Epidermal melanocyte (primary cell): ENCODE measurements at regions not wholly inside any gene's neighbourhood (a gene's known extent, or its start where the extent isn't known, plus 50 kb on each side); places are given as distances from the start of the nearest gene placed in this dataset.

Experiments used
- DNase-seq: peaks from one replicate; pipeline ENCODE4 v3.0.0; 2011; ENCODE audit warnings: low spot score; ENCODE audit not compliant: insufficient read length

GRCh38 chr11:116507849-116508695, 264.7 kb downstream of the BUD13 start:
- no peak for DNase-seq

- no peak for DNase-seq
Observed at GRCh38 chr11:116507016-116507415, 265.8 kb downstream of the BUD13 start.

GRCh38 chr11:116506263-116506825, 266.4 kb downstream of the BUD13 start:
- no peak for DNase-seq

- DNase-seq: no peak
Observed at GRCh38 chr11:116505298-116506262, 267.2 kb downstream of the BUD13 start.

GRCh38 chr11:116504541-116505297, 268.1 kb downstream of the BUD13 start:
- DNase-seq: no peak

- no peak for DNase-seq
Observed at GRCh38 chr11:116503216-116504160, 269.3 kb downstream of the BUD13 start.

GRCh38 chr11:116502641-116503061, 270.1 kb downstream of the BUD13 start:
- no peak for DNase-seq

- DNase-seq: no peak
Observed at GRCh38 chr11:116501728-116502127, 271.1 kb downstream of the BUD13 start.

GRCh38 chr11:116500947-116501602, 271.7 kb downstream of the BUD13 start:
- DNase-seq: no peak

- no peak for DNase-seq
Observed at GRCh38 chr11:116500026-116500946, 272.5 kb downstream of the BUD13 start.

GRCh38 chr11:116499396-116500003, 273.3 kb downstream of the BUD13 start:
- no peak for DNase-seq

- DNase-seq: no peak
Observed at GRCh38 chr11:116498161-116498560, 274.6 kb downstream of the BUD13 start.

GRCh38 chr11:116492600-116492999, 280.2 kb downstream of the BUD13 start:
- DNase-seq: no peak

GRCh38 chr11:116488836-116489389, 283.9 kb downstream of the BUD13 start:
- DNase-seq: no peak

- DNase-seq: no peak
Observed at GRCh38 chr11:116485425-116485824, 287.4 kb downstream of the BUD13 start.

GRCh38 chr11:116482716-116483115, 290.1 kb downstream of the BUD13 start:
- DNase-seq: no peak

GRCh38 chr11:116481126-116481675, 291.6 kb downstream of the BUD13 start:
- no peak for DNase-seq
